ENCODE measurements at regions not wholly inside any gene's neighbourhood (a gene's known extent, or its start where the extent isn't known, plus 50 kb on each side); places are given as distances from the start of the nearest gene placed in this dataset.

DNA sequence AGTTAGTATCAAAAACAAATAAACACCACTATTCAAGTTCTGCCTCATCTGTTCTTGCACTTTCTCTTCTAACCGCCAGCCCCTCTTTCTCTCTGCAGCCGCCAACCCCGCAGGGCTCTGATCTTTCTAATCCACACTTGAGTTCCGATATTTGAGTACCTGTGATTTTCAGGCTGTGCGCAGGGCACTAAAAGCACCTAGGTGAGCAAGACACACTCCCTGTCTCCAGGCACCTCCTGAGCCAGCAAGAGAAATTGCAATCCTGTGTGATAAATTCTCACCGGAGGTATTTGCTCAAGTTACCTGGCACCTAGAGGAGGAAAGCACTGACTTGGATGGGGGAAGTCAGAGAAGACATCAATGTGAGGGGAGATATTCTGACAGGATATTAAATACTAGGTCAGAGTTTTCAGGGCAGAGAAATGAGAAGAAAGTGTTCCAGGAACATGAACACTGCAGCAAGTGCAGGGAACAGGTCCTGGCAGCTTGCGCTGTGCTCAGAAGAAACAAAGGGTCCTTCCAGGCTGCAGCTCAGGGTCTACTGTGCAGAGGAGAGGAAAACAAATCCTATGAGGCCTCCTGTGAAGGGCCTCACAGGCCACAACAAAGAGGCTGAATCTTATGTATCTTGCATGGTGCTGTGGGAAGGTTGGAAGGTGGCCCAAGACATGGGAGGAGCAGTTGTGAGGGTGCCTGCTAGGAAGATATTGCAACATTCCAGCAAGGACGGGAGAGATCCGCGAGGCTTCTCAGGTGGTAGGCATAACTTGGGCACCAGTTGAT is 568.7 kb upstream of the MGMT start:
- no peak for DNase-seq

DNA sequence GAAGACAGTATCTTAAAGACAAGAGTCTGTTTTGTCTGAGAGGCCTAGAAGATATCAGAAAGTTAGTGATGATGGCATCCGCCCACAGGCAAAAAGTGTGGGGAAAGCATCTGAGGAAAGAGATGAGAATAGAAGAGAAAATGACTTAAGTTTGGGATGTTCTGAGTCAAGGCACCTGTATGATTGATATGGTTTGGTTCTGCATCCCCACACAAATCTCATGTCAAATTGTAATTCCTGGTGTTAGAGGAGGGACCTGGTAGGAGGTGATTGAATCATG is 568.2 kb upstream of the MGMT start:
- in situ Hi-C loops (cut with HindIII; ENCODE audit: low pct_ligation_motif_present, low pct_unique_long_range_greater_than_20kb, low sequenced_read_pairs): no loop called here
- no peak for DNase-seq

More for the DNA sequence above, 568.7 kb upstream of the MGMT start:
- in situ Hi-C loops (cut with HindIII; ENCODE audit: low pct_ligation_motif_present, low pct_unique_long_range_greater_than_20kb, low sequenced_read_pairs): no loop called here

DNA sequence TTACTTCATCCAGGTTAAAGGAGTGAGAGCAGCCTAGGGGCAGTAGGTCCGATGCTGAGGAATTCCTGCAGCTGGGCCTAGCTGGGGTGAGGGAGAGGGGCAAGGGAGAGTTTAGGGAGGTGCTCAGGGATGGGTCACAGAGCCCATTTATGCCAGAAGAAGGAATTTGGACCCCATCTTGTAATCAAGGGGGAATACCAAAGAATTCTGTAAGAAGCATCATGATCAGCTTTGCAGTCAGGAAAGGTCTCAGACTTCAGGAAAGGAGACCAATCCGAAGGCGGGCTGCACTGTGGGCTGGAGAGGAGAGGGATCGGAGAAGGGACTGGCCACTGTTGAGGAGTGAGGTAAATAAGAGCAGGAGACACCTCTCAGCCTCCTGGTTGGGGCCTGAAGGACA is 566.6 kb upstream of the MGMT start:
- no peak for DNase-seq
- in situ Hi-C loops (cut with HindIII; ENCODE audit: low pct_ligation_motif_present, low pct_unique_long_range_greater_than_20kb, low sequenced_read_pairs): no loop called here

DNA sequence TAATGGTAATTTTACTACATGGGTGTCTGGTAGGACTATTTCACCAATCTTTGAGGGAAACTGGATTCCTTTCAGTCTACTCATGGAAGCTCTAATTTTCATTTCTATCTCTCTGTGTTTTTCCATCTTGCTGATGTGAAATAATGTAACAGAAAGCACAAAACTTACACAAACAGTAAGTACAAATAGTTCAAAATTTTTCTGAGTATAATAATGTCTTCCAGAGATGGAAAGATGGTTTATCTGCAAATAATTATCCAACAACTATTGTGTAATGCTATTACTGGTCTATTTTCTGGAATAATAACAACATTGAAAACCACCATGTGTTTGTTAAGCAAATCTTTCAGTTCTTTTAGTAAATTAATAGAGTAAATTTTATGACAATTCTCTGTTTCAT is 565.8 kb upstream of the MGMT start:
- in situ Hi-C loops (cut with HindIII; ENCODE audit: low pct_ligation_motif_present, low pct_unique_long_range_greater_than_20kb, low sequenced_read_pairs): no loop called here
- DNase-seq: no peak

DNA sequence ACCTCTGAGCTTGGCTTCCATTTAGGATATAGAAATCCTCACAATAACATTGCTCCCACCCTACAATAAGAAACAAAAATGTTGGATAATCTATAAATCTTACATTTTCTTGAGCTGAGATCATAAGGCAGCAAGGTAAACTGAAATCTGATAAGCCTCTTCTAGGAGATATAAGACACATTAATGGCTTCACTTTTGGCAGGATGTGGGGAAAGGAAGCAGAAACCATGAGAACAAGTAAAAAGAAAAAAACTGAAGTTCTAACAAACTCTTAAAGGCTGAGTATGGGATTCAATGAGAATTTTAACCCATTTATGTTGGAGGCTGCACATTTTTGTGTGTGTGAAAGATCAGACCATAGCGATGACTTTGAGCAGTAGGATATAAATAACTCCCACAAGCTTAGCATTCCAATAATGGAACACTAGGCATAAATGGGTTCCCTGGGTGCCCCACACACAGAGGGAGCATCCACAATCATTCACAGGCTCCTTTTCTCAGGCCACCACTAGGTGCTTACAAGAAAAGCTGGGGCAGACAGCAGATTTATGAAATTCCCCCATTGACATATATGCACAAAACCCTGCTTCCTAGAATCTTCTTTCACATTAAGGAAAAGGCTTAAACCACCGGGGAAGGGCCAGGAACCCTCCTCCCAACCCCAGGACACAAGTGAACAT is 564.9 kb upstream of the MGMT start:
- no peak for DNase-seq
- in situ Hi-C loops (cut with HindIII; ENCODE audit: low pct_ligation_motif_present, low pct_unique_long_range_greater_than_20kb, low sequenced_read_pairs): no loop called here

DNA sequence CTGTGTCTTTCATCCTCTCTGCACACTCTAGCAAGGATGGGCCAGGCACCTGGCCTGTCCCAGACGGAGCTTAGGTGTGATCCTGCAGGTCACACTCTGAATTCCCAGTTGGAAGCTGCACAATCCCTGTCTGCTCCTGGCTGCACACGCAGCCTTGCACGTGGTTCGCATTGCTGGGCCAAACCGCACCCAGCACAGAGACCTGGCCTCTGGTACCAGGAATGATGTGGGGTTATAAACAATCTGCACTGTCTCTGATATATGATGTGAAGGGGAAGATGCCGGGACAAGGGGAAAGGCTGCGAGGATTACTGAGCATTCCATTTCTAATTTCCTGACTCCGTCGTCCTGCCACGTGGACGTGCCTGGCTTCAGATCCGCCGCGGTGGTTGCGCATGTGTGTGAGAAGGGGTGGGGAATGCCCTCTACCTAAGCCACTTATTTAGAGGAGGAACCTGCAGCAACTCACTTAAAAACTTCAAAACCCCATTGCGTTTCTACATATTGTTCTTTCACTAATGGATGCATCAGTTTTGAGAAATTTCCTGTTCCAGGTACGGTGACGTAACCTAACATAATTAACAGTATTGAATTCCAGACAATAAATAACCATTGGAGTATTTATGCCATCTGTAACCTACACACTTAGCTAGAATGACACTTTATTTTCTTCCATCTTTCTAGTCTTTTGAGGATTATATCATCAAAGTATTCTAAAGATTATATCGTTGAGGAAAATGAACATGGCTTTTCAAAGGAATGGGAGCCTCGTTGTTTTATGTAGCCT is 559.7 kb upstream of the MGMT start:
- in situ Hi-C loops (cut with HindIII; ENCODE audit: low pct_ligation_motif_present, low pct_unique_long_range_greater_than_20kb, low sequenced_read_pairs): no loop called here
- no peak for DNase-seq

DNA sequence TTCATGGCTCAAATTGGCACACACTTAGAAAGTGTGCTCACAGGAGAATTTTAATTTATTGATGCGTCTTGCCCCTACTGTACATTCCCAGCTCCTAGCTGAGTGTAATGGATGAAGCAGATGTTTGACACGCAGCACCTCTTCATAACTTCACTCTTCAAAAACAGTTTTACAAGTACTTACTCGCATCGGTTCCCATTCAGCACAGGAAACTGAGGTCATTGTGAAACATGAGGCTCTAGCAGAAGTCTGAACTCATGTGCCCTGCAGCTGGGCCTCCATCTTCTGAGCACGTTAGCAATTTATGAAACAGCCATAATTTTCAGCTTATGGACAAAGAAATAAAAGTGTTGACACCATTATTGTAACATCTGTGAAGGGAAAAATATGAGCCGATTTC is 558.9 kb upstream of the MGMT start:
- DNase-seq: no peak
- in situ Hi-C loops (cut with HindIII; ENCODE audit: low pct_ligation_motif_present, low pct_unique_long_range_greater_than_20kb, low sequenced_read_pairs): no loop called here

DNA sequence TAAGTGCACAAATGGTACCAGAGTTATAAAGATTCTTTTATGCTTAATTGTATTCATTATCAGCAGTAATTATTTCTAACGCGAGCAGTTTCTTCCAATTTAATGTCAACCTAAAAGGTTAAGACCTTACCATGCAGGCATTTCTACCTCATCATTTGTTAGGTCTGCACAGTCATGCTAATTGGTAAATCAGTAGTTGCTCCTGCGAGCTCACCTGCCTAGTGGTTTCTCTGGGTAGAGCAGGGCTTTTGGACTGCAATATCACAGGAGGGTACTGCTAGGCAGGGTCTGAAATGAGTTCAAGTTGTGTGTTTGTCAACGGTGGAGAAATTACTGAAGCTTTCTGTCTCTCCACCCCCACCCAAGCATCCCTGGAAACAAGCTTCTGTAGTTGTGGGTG is 558.5 kb upstream of the MGMT start:
- DNase-seq: no peak
- in situ Hi-C loops (cut with HindIII; ENCODE audit: low pct_ligation_motif_present, low pct_unique_long_range_greater_than_20kb, low sequenced_read_pairs): no loop called here

DNA sequence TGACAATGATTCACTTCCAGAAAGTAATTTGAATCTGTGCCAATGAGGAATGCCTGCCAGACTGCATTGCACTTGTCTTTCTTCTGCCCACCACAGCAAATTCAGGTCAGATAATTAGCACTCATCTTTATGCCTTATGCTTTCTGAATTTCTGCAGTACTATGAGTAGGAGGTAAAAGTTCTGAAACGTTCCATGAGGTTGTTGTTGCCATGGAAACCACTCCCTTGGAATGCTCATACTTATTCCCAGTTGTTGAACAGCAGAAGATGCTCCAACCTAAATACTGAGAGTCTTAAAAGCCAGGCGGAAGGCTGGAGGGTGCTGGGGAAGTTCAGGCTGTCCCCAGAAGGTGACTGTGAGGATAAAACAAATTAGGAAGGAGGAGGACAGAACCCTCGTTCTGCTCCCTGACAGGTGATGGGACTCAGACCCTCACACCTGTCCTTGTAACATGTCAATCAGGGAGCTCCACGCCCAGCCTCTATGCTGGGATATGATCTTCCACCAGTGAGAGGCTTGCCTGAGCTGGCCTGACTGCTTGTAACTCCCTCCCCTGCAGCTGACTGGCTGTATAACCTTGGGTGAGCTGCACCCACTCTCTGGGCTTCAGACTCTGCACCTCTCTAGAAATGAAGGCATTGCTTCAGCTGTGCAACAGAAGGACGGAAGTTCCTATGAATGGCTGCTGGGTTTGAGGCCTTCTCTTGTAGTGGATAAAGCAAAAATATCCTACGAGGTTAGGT is 554.3 kb upstream of the MGMT start:
- in situ Hi-C loops (cut with HindIII; ENCODE audit: low pct_ligation_motif_present, low pct_unique_long_range_greater_than_20kb, low sequenced_read_pairs): no loop called here
- DNase-seq: no peak

DNA sequence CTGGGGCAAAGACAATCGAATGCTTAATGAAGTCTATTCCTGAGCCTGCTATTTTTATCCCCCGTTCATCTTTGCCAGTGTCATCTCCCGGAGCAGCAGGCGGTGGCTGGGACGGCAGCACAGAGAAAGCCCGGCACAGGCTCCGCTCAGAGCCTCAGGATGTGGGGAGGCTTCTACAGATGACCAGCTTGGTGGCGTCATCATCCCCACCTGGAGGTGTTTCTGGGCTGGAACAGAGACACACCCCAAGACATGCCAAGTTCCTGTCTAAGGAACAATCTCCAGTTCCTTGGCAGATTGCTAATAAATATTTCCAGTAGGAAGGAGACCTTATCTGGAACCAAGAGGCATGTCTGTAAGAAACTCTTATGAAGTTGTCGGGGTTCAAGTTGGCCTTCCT is 552.4 kb upstream of the MGMT start:
- no peak for DNase-seq
- in situ Hi-C loops (cut with HindIII; ENCODE audit: low pct_ligation_motif_present, low pct_unique_long_range_greater_than_20kb, low sequenced_read_pairs): no loop called here

DNA sequence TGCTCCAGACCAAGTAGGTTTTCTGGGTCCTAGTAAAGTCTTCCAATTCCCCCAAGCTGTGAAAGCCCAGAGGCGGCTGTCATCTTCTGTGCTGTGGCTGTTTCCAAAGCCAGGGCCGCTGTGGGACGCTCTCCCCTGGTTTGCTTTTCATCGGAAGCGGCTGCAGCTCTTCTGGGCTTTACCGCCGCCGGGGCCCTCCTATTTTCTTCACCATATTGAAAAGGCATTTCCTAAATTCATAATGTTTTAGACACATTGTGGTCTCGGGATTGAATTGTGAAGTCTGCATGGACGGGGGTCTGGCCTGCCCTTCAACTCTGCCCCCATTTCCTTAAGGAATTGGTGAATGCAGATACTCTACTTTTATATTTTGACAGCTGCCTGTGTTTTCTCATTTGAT is 551.4 kb upstream of the MGMT start:
- in situ Hi-C loops (cut with HindIII; ENCODE audit: low pct_ligation_motif_present, low pct_unique_long_range_greater_than_20kb, low sequenced_read_pairs): no loop called here
- no peak for DNase-seq

DNA sequence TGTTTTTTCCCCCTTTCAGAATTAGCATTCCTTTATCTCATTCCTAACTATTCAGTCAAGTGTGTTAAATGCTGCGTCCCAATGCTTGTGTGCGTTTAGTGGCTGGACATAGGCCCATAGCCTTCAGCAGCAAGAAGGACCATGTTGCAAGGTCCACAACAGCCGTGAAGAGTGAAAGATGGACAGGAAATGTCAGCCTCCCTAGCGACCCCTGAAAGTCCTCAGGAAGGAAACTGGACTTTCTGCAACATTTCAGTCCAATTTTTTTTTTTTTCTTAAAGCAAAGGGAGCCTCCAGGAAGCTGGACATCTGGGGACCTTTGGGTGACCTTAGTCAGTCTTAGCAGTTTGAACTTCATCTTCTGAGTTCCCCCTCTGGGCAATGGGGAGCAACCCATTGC is 550.7 kb upstream of the MGMT start:
- no peak for DNase-seq
- in situ Hi-C loops (cut with HindIII; ENCODE audit: low pct_ligation_motif_present, low pct_unique_long_range_greater_than_20kb, low sequenced_read_pairs): no loop called here

DNA sequence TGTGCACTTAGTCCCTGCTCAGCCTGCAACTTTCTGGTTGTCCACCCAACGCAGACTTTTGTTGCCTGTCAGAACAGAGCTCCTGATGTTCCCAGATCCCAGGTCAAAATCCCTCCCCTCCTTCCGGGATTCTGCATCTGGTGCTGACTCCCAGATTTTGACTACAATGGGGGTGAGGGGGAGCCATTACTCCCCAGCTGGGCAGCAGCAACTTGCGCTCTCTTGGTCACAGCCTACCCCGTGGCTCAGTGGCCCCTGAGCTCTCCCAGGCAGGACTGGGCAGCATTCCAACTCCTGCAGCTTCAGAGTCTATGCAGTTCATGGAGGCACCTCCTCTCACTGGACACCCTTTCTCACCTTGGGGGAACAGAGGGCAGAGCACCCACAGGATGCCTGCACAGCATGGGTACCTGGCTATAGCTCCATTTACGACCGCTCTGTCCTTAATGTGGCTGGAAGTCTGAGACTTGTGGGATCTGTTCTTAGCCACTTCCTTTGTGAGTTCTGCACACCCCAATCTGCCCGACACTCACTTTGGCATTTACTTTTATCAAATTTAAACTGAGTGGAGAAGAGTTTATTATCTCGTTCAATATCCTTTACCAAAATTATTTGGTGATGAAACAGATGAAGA is 545.5 kb upstream of the MGMT start:
- in situ Hi-C loops (cut with HindIII; ENCODE audit: low pct_ligation_motif_present, low pct_unique_long_range_greater_than_20kb, low sequenced_read_pairs): no loop called here

DNA sequence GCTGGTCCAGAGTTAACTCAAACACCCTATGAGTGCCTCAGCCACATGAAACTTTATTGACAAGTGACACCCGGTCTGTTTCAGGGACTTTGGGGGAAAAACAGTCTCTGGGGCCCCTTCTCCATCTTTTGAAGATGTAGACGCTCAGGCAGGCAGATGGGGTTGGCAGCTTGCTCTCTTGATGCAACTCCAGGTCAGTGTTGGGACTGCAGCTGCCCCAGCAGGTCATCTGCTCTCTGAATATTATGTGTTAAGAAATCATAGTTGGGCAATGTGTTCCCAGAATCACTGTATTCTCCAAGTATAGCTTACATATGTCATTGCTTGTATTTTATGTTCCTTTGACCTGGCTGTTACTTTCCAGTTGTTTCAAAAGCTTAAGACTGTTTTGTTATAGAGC is 544.9 kb upstream of the MGMT start:
- DNase-seq: no peak
- in situ Hi-C loops (cut with HindIII; ENCODE audit: low pct_ligation_motif_present, low pct_unique_long_range_greater_than_20kb, low sequenced_read_pairs): no loop called here

More for the DNA sequence above, 545.5 kb upstream of the MGMT start:
- DNase-seq: no peak

DNA sequence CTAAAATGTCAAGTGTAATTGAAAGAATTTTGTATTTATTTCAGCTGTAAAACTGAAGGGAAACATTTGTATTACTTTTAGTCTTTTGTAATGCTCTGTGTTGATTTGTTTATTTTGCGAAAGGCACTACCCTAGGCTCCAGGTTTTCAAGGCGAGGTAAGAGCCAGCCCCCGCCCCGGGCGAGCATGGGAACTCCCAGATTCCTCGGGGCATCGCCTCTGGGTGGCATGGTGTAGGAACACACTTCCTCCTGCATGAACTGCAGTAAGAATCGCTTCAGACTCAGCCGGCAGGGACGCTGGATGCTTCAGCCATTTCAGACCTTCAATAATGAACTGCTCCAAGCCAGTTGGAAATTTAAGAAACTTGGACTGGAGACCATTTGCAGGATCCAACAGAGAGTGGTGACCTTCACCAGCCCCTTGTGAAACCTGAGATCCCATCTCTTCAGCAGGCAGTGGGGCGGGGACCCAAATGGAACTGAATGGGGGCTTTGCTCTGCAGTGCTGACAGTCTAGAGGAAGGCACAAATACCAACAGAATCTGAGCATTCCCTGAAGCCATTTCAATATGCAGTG is 544.3 kb upstream of the MGMT start:
- in situ Hi-C loops (cut with HindIII; ENCODE audit: low pct_ligation_motif_present, low pct_unique_long_range_greater_than_20kb, low sequenced_read_pairs): no loop called here
- no peak for DNase-seq

DNA sequence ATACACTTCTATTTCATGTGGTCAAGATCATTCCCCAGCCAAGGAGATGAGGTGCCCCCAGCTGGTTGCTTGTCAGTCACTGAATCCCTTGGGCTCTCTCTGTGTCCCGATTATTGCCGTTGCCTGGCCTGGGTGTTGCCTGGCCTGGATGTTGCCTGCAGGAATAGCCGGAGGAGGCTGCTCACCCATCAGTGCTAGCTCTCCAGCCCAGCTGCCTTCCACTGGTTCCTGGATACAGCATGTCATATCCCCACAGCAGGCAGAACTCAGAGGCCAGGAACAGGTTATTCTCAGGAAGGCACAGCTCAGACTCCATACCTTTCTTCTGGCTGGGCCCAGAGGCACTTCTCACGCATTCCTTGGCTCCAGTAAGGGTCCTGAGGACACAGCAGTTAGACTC is 542.1 kb upstream of the MGMT start:
- DNase-seq: no peak
- in situ Hi-C loops (cut with HindIII; ENCODE audit: low pct_ligation_motif_present, low pct_unique_long_range_greater_than_20kb, low sequenced_read_pairs): no loop called here

DNA sequence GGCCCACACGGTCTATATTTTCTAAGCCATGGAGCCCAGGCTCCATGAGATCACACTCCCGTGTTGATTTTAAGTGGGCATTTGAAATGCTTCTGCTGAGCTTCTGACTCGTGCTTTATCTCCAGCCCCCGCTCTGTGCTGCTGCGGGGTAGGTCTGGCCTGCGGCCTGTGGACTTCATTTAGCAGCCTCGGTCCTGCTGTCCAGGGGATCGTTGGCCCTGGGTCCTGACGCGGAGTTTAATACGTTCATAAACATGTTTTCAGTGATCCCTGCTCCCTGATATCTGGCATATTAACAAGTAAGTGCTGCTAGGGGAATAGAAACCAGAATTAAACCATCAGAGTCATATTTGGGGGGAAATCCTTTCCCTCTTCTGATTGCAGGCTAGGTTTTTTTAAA is 540.3 kb upstream of the MGMT start:
- in situ Hi-C loops (cut with HindIII; ENCODE audit: low pct_ligation_motif_present, low pct_unique_long_range_greater_than_20kb, low sequenced_read_pairs): no loop called here
- DNase-seq: no peak

DNA sequence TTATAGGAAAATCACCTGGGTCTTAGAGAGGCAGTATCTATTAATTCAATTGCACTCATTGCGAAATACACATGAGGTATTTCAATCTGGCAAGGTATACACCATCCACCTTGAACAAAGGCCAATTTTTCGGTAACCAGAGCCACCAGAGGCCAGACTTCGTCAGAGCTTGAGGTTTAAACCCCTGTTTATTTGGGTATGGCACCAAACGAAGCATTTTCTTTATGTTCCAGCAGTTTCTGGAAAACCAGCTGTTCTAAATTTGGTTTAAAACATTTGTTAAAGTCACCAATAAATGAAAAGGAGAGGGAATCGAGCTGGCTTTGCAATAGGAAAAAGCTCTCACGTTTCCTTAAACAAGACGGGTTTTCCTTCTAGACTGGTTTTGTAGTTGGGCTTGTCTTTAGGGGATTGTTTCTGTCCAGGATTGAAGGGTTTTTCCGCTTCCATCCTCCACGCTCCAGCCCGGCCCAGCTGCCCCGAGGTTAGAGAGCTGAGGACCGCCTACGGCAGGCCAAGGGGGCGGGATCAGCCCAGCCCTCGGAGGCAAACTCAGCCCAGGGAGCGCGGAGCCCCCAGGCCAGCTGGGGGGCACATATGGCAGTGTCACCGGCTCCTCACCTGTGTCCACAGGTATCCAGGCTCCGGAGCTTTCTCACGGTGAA is 539.4 kb upstream of the MGMT start:
- in situ Hi-C loops (cut with HindIII; ENCODE audit: low pct_ligation_motif_present, low pct_unique_long_range_greater_than_20kb, low sequenced_read_pairs): no loop called here

More for the DNA sequence above, 539.4 kb upstream of the MGMT start:
- no peak for DNase-seq
